ENCODE measurements at regions not wholly inside any gene's neighbourhood (a gene's known extent, or its start where the extent isn't known, plus 50 kb on each side); places are given as distances from the start of the nearest gene placed in this dataset.

DNA sequence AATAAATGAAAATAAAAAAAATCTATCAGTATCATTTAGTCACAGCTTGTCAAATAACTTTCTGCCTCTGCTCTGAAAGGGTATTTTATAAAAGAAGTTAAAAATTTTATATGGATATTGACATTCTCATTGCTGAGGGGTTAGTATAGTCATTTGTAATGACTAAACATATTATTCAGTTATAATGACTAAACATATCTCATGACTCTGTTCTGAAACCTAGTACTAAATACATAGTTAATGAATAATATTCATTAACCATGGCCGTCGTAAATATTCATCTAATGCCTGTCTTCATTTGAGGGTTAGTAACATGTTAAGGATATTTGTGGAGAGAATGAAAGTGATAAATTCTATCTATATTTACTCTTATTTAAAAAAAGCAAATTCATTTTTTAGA, 69.1 kb upstream of the MAP4K3 start:
- CTCF ChIA-PET = no interaction called here
- no peak for FAIRE-seq
- in situ Hi-C loops (cut with MboI) = no loop called here

More for the DNA sequence above, 69.1 kb upstream of the MAP4K3 start:
- Histone ChIP-seq H3K27me3 (replicated peaks in 1 of 2; ENCODE audit: control insufficient read depth in 2 of 2, insufficient read depth in 2 of 2, low read length in 1 of 2) (peaks cover 2% of the 10 kb centered on the region in 2 experiments; a peak in 3 of 4 replicates), H3K36me3 (ENCODE audit: control insufficient read depth in 2 of 2, insufficient read depth in 2 of 2, low read length in 1 of 2) (no peaks in the 10 kb centered on the region), H3K4me1 (ENCODE audit: control insufficient read depth, insufficient read depth, low read length) (0 out of 2 replicates have a peak, but pooled peaks cover 5% of the 10 kb centered on the region), H3K27ac (ENCODE audit: control insufficient read depth, insufficient read depth) (no peak overlapping the region), H3K4me3 (no peak overlapping the region), H3K4me2 (ENCODE audit: control insufficient read depth, insufficient read depth) (no peak overlapping the region), H3K9ac (ENCODE audit: control insufficient read depth, insufficient read depth, low read length) (no peak overlapping the region), H3K79me2 (ENCODE audit: control insufficient read depth, insufficient read depth, low read length) (no peaks in the 10 kb centered on the region), H3K9me3 (replicated peaks; ENCODE audit: control insufficient read depth, insufficient read depth, low read length) (no peaks in the 10 kb centered on the region), H2AFZ (ENCODE audit: control insufficient read depth, low read depth, low read length) (no peak overlapping the region), H4K20me1 (ENCODE audit: control insufficient read depth, insufficient read depth) (no peaks in the 10 kb centered on the region)
- RAD21 ChIA-PET (ENCODE audit: unreplicated experiment) = no interaction called here
- no peak for ATAC-seq
- no peak for DNase-seq (ENCODE audit: low read depth, low spot score)
- WGBS (ENCODE audit: insufficient coverage, insufficient replicate concordance, low lambda C conversion rate, missing lambda C conversion rate) = 62% methylated on average over 2 of the region's 2 CpGs
- TF ChIP-seq SMC3 (IDR thresholded peaks at IDR 0.05; ENCODE audit: borderline replicate concordance, low read length) (no peak), YY1 (IDR thresholded peaks at IDR 0.05; ENCODE audit: low read depth, low read length) (no peak), CREB1 (IDR thresholded peaks at IDR 0.05; ENCODE audit: low read depth) (no peak), ZNF592 (IDR thresholded peaks at IDR 0.05) (no peak), JUNB (IDR thresholded peaks at IDR 0.05) (no peak)
- TF ChIP-seq, protein P1, sequence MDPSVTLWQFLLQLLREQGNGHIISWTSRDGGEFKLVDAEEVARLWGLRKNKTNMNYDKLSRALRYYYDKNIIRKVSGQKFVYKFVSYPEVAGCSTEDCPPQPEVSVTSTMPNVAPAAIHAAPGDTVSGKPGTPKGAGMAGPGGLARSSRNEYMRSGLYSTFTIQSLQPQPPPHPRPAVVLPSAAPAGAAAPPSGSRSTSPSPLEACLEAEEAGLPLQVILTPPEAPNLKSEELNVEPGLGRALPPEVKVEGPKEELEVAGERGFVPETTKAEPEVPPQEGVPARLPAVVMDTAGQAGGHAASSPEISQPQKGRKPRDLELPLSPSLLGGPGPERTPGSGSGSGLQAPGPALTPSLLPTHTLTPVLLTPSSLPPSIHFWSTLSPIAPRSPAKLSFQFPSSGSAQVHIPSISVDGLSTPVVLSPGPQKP (IDR thresholded peaks at IDR 0.05; ENCODE audit: low read depth, low read length) = no peak
- POLR2A ChIA-PET = no interaction called here
- intact Hi-C loops (cut with micrococcal nuclease; ENCODE audit: unreplicated experiment) = no loop called here
- no TSS peak for BruUV-seq (replicated peaks)
- SMC1A ChIA-PET (ENCODE audit: uncharacterized antibody, unreplicated experiment) = no interaction called here
